SK-N-SH treated with all-trans-retinoic acid at 6 μM for 48 hours (cell line): ENCODE measurements at regions not wholly inside any gene's neighbourhood (a gene's known extent, or its start where the extent isn't known, plus 50 kb on each side); places are given as distances from the start of the nearest gene placed in this dataset.

Experiments used
- ATAC-seq: fragments of 200-7000 bp; cut with Tn5 transposase; 3 replicates; pipeline ENCODE4 v1.9.1; 2020; ENCODE audit warnings: mild to moderate bottlenecking, moderate library complexity
- ARNTL ChIP-seq: fragments of 450-650 bp; formaldehyde crosslinking; IDR thresholded peaks from 2 replicates; pipeline ENCODE4 v1.5.0; 2020; ENCODE audit warnings: low read depth, mild to moderate bottlenecking, moderate library complexity, borderline replicate concordance
- CREB5 ChIP-seq: fragments of 250-450 bp; sonication (Bioruptor Pico); IDR thresholded peaks from 2 replicates; pipeline ENCODE4 v1.5.1; 2020; ENCODE audit warnings: low read depth, mild to moderate bottlenecking, moderate library complexity
- CSDC2 ChIP-seq: fragments of 250-450 bp; sonication (Bioruptor Pico); IDR thresholded peaks from 2 replicates; pipeline ENCODE4 v1.5.0; 2020; ENCODE audit warnings: mild to moderate bottlenecking, moderate library complexity
- ESRRG ChIP-seq: fragments of 250-450 bp; sonication (Bioruptor Pico); IDR thresholded peaks from 2 replicates; pipeline ENCODE4 v1.6.1; 2021; ENCODE audit warnings: mild to moderate bottlenecking
- GLIS3 ChIP-seq: fragments of 250-450 bp; sonication (Bioruptor Pico); IDR thresholded peaks from 2 replicates; pipeline ENCODE4 v1.5.0; 2020; ENCODE audit warnings: mild to moderate bottlenecking, moderate library complexity
- ISL1 ChIP-seq: fragments of 250-450 bp; sonication (Bioruptor Pico); IDR thresholded peaks from 2 replicates; pipeline ENCODE4 v2.1.2; 2022; ENCODE audit warnings: mild to moderate bottlenecking, moderate library complexity
- OSR1 ChIP-seq: fragments of 250-450 bp; sonication (Bioruptor Pico); IDR thresholded peaks from 2 replicates; pipeline ENCODE4 v1.8.0; 2022; ENCODE audit warnings: moderate library complexity, mild to moderate bottlenecking, inconsistent platforms
- PATZ1 ChIP-seq: fragments of 250-450 bp; sonication (Bioruptor Pico); IDR thresholded peaks from 2 replicates; pipeline ENCODE4 v1.8.0; 2020; ENCODE audit warnings: mild to moderate bottlenecking, moderate library complexity, borderline replicate concordance
- PPARA ChIP-seq: fragments of 250-450 bp; sonication (Bioruptor Pico); IDR thresholded peaks from 2 replicates; pipeline ENCODE4 v1.5.0; 2020; ENCODE audit warnings: mild to moderate bottlenecking, borderline replicate concordance
- SNAI2 ChIP-seq: fragments of 250-450 bp; sonication (Bioruptor Pico); IDR thresholded peaks from 2 replicates; pipeline ENCODE4 v1.5.0; 2020; ENCODE audit warnings: mild to moderate bottlenecking, moderate library complexity
- TCF4 ChIP-seq: fragments of 250-450 bp; sonication (Bioruptor Pico); IDR thresholded peaks from 2 replicates; pipeline ENCODE4 v1.8.0; 2021; ENCODE audit warnings: mild to moderate bottlenecking, moderate library complexity, borderline replicate concordance
- ZC3H10 ChIP-seq: fragments of 250-450 bp; sonication (Bioruptor Pico); IDR thresholded peaks from 2 replicates; pipeline ENCODE4 v1.5.1; 2021; ENCODE audit warnings: mild to moderate bottlenecking, moderate library complexity
- ZFP3 ChIP-seq: fragments of 250-450 bp; sonication (Bioruptor Pico); IDR thresholded peaks from 2 replicates; pipeline ENCODE4 v1.5.0; 2020; ENCODE audit warnings: mild to moderate bottlenecking, moderate library complexity
- ZFP30 ChIP-seq: fragments of 450-650 bp; formaldehyde crosslinking; IDR thresholded peaks from 2 replicates; pipeline ENCODE4 v1.5.0; 2022; ENCODE audit warnings: mild to moderate bottlenecking, moderate library complexity
- ZNF565 ChIP-seq: fragments of 450-650 bp; formaldehyde crosslinking; conservative IDR thresholded peaks from 2 replicates; pipeline ENCODE4 v1.5.0; 2020; ENCODE audit warnings: low read depth, mild to moderate bottlenecking, moderate library complexity
- ZNF70 ChIP-seq: fragments of 450-650 bp; formaldehyde crosslinking; IDR thresholded peaks from 2 replicates; pipeline ENCODE4 v1.5.0; 2020; ENCODE audit warnings: mild to moderate bottlenecking, moderate library complexity
- ZNF8 ChIP-seq: fragments of 450-650 bp; formaldehyde crosslinking; IDR thresholded peaks from 2 replicates; pipeline ENCODE4 v1.5.0; 2020; ENCODE audit warnings: mild to moderate bottlenecking, moderate library complexity
- TF ChIP-seq, protein P1 (sequence below): fragments of 250-450 bp; sonication (Bioruptor Pico); IDR thresholded peaks from 2 replicates; pipeline ENCODE4 v1.8.0; 2021; ENCODE audit warnings: low read depth, mild to moderate bottlenecking, moderate library complexity, borderline replicate concordance
- TF ChIP-seq, protein P2 (sequence below): fragments of 250-450 bp; sonication (Bioruptor Pico); IDR thresholded peaks from 2 replicates; pipeline ENCODE4 v1.5.1; 2021; ENCODE audit warnings: mild to moderate bottlenecking, moderate library complexity

- no peak for ATAC-seq
- TF ChIP-seq ISL1 (no peak), ZNF565 (CRISPR knock-in tag) (no peak), TCF4 (CRISPR knock-in tag) (no peak), ZNF8 (CRISPR knock-in tag) (no peak), ZNF70 (CRISPR knock-in tag) (no peak), OSR1 (CRISPR knock-in tag) (no peak), CSDC2 (CRISPR knock-in tag) (no peak), ZC3H10 (CRISPR knock-in tag) (no peak), ESRRG (no peak), PATZ1 (no peak), GLIS3 (no peak), ZFP30 (CRISPR knock-in tag) (no peak), ZFP3 (no peak)
- TF ChIP-seq, all 23 proteins: peak for 0
These were observed 387.3 kb downstream of the TNS3 start for GRCh38 chr7:47194516-47195057.

GRCh38 chr7:47192978-47193377 lies 388.9 kb downstream of the TNS3 start:
- TF ChIP-seq, protein P1, sequence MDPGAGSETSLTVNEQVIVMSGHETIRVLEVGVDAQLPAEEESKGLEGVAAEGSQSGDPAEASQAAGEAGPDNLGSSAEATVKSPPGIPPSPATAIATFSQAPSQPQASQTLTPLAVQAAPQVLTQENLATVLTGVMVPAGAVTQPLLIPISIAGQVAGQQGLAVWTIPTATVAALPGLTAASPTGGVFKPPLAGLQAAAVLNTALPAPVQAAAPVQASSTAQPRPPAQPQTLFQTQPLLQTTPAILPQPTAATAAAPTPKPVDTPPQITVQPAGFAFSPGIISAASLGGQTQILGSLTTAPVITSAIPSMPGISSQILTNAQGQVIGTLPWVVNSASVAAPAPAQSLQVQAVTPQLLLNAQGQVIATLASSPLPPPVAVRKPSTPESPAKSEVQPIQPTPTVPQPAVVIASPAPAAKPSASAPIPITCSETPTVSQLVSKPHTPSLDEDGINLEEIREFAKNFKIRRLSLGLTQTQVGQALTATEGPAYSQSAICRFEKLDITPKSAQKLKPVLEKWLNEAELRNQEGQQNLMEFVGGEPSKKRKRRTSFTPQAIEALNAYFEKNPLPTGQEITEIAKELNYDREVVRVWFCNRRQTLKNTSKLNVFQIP (CRISPR knock-in tag) = no peak
- no peak for TF ChIP-seq ZC3H10 (CRISPR knock-in tag)
- no peak for TF ChIP-seq TCF4 (CRISPR knock-in tag)
- no peak for TF ChIP-seq ARNTL
- no peak for TF ChIP-seq GLIS3
- no peak for TF ChIP-seq OSR1 (CRISPR knock-in tag)
- no peak for TF ChIP-seq SNAI2
- no peak for TF ChIP-seq PPARA (CRISPR knock-in tag)
- TF ChIP-seq ZFP3 = no peak
- TF ChIP-seq ZNF70 (CRISPR knock-in tag) = no peak
- TF ChIP-seq ZNF8 (CRISPR knock-in tag) = no peak
- TF ChIP-seq CSDC2 (CRISPR knock-in tag) = no peak
- no peak for TF ChIP-seq ZNF565 (CRISPR knock-in tag)
- no peak for TF ChIP-seq PATZ1
- no peak for TF ChIP-seq ISL1
- TF ChIP-seq CREB5 (CRISPR knock-in tag) = no peak
- TF ChIP-seq, protein P2, sequence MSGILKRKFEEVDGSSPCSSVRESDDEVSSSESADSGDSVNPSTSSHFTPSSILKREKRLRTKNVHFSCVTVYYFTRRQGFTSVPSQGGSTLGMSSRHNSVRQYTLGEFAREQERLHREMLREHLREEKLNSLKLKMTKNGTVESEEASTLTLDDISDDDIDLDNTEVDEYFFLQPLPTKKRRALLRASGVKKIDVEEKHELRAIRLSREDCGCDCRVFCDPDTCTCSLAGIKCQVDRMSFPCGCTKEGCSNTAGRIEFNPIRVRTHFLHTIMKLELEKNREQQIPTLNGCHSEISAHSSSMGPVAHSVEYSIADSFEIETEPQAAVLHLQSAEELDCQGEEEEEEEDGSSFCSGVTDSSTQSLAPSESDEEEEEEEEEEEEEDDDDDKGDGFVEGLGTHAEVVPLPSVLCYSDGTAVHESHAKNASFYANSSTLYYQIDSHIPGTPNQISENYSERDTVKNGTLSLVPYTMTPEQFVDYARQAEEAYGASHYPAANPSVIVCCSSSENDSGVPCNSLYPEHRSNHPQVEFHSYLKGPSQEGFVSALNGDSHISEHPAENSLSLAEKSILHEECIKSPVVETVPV (CRISPR knock-in tag) = no peak
- TF ChIP-seq, all 23 proteins: peak for 0
- ATAC-seq = no peak

DNA sequence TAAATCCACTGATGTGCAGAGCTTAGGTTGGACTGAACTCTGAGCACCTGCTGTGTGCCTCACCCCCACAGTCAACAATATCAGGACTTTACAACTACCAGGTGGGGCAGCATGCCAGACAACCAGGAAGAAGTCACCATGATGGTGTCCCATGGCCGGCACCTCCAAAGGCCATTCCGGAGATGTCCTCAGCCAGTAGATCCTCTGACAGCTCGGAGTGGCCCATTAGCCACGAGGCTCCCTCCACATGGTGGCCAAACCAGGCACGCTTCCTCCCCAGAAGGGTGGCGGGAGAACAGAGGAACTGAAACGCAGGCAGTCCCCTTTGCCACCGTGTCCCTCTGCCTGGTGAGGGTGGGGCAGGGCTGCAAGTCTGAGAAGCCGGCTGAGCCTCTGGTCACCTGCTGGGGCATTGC lies 390.0 kb downstream of the TNS3 start:
- TF ChIP-seq ZC3H10 (CRISPR knock-in tag) (no peak), CREB5 (CRISPR knock-in tag) (no peak), SNAI2 (no peak)
- ATAC-seq = no peak
